ENCODE measurements at regions not wholly inside any gene's neighbourhood (a gene's known extent, or its start where the extent isn't known, plus 50 kb on each side); places are given as distances from the start of the nearest gene placed in this dataset.

GRCh38 chr12:41701943-41702601 lies 442.6 kb downstream of the GXYLT1 start:
- no peak for TF ChIP-seq CTCF (conservative IDR thresholded peaks at IDR 0.05; ENCODE audit: control insufficient read depth, insufficient read depth, low read depth, low read length)
- H3K4me3 ChIP-seq (ENCODE audit: control insufficient read depth, low read depth, low read length), result no peak overlapping the region
- no peak for DNase-seq (ENCODE audit: low read depth)

DNA sequence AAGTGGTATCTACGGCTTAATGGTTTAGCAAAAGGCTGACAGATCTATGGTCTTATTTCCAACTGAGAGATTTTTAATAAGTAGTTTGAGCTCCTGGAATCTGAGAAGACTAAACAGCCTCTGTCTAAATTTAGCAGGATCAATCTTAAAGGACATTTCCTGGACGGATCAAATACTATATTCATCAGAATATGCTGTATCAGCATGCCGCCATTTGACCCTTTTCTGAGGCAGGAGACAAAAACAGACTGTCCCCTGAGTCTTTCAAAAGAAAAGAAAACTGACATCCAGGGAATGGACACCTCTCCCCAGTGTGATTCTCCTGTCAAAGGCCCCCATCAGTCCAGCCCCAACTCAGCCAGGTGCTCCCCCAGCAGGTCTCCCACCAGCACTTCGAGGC lies 443.7 kb downstream of the GXYLT1 start:
- no peak for TF ChIP-seq CTCF (conservative IDR thresholded peaks at IDR 0.05; ENCODE audit: control insufficient read depth, insufficient read depth, low read depth, low read length)
- DNase-seq (ENCODE audit: low read depth), result no peak
- H3K4me3 ChIP-seq (ENCODE audit: control insufficient read depth, low read depth, low read length), result no peak overlapping the region

GRCh38 chr12:41699658-41700057 lies 445.0 kb downstream of the GXYLT1 start:
- no peak for TF ChIP-seq CTCF (conservative IDR thresholded peaks at IDR 0.05; ENCODE audit: control insufficient read depth, insufficient read depth, low read depth, low read length)
- H3K4me3 ChIP-seq (ENCODE audit: control insufficient read depth, low read depth, low read length), result no peak overlapping the region

DNA sequence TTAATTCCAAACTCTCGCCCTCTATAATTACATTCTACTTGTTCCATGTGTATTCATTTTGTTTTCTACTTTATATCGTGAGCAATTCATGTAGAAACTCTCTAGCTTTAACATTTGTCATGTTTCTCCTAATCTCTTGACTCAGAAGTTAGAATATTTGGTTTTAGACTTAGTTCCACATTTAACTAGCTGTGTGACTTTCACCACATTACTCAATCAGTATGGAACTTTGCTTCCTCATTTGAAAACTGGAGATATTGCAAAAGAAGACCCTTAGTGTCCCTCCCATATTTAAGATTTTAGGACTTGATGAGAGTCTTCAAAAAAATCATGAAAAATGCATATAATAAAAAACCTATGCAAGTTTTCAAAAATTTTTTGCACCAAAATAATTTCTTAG lies 447.5 kb downstream of the GXYLT1 start:
- no peak for TF ChIP-seq CTCF (conservative IDR thresholded peaks at IDR 0.05; ENCODE audit: control insufficient read depth, insufficient read depth, low read depth, low read length)
- DNase-seq (ENCODE audit: low read depth), result no peak
- no peak overlapping the region for H3K4me3 ChIP-seq (ENCODE audit: control insufficient read depth, low read depth, low read length)

More at GRCh38 chr12:41699658-41700057, 445.0 kb downstream of the GXYLT1 start:
- no peak for DNase-seq (ENCODE audit: low read depth)

DNA sequence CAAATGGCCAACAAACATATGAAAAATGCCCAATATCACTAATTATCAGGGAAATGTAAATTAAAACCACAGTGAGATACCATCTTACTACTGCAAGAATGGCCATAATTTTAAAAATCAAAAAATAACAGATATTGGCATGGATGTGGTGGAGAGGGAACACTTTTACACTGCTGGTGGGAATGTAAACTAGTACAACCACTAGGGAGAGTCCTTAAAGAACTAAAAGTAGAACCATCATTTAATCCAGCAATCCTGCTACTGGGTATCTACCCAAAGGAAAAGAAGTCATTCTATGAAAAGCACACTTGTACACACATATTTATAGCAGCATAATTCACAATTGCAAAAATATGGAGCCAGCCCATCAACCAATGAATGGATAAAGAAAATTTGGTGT lies 459.7 kb downstream of the GXYLT1 start:
- no peak overlapping the region for H3K4me3 ChIP-seq (ENCODE audit: control insufficient read depth, low read depth, low read length)
- TF ChIP-seq CTCF (conservative IDR thresholded peaks at IDR 0.05; ENCODE audit: control insufficient read depth, insufficient read depth, low read depth, low read length), result no peak

GRCh38 chr12:41683513-41684240 lies 461.0 kb downstream of the GXYLT1 start:
- no peak overlapping the region for H3K4me3 ChIP-seq (ENCODE audit: control insufficient read depth, low read depth, low read length)
- no peak for TF ChIP-seq CTCF (conservative IDR thresholded peaks at IDR 0.05; ENCODE audit: control insufficient read depth, insufficient read depth, low read depth, low read length)
- DNase-seq (ENCODE audit: low read depth), result no peak

More for the DNA sequence above, 459.7 kb downstream of the GXYLT1 start:
- DNase-seq (ENCODE audit: low read depth), result no peak

All from fibroblast of mammary gland (primary cell).